Activated B cell treated with CpG ODN at 0.5 μM for 24 hours (primary cell): ENCODE measurements at regions not wholly inside any gene's neighbourhood (a gene's known extent, or its start where the extent isn't known, plus 50 kb on each side); places are given as distances from the start of the nearest gene placed in this dataset.

Experiments used
- ATAC-seq: fragments of 200-7000 bp; cut with Tn5 transposase; one replicate; pipeline ENCODE4 v1.10.0; 2021; ENCODE audit warnings: low read depth, mild to moderate bottlenecking, moderate library complexity
- CTCF ChIA-PET: fragments of 350-600 bp; sonication (Branson Sonifier 250); formaldehyde crosslinking; loops from one replicate; lab custom pipeline; 2021; ENCODE audit warnings: antibody characterized with exemption; lab: Charles Lee
- POLR2A ChIA-PET: fragments of 350-600 bp; sonication (Branson Sonifier 250); formaldehyde crosslinking; loops from one replicate; lab custom pipeline; 2021; ENCODE audit warnings: antibody characterized with exemption; lab: Charles Lee
- DNase-seq: peaks from one replicate; pipeline ENCODE4 v3.0.0; 2022
- H3K27ac Mint-ChIP-seq: one replicate; pipeline ENCODE4 v1.8.0; 2020; ENCODE audit warnings: mixed read lengths
- H3K27me3 Mint-ChIP-seq: one replicate; pipeline ENCODE4 v1.8.0; 2021; ENCODE audit warnings: mixed read lengths
- H3K36me3 Mint-ChIP-seq: one replicate; pipeline ENCODE4 v1.8.0; 2021; ENCODE audit warnings: low read depth, mixed read lengths
- H3K4me1 Mint-ChIP-seq: one replicate; pipeline ENCODE4 v1.8.0; 2021; ENCODE audit warnings: mixed read lengths
- H3K4me3 Mint-ChIP-seq: one replicate; pipeline ENCODE4 v1.8.0; 2020; ENCODE audit warnings: mild to moderate bottlenecking, mixed read lengths
- H3K9me3 Mint-ChIP-seq: one replicate; pipeline ENCODE4 v1.8.0; 2020; ENCODE audit warnings: mixed read lengths
- intact Hi-C: fragments of 100-400 bp; cut with micrococcal nuclease; formaldehyde crosslinking; loops from one replicate; pipeline ENCODE4 v1.15.1; 2024
- TF ChIP-seq, protein P1 (sequence below): fragments of 200-600 bp; IDR thresholded peaks from one replicate; pipeline ENCODE4 v1.8.0; 2022; ENCODE audit warnings: antibody characterized with exemption, mild to moderate bottlenecking

DNA sequence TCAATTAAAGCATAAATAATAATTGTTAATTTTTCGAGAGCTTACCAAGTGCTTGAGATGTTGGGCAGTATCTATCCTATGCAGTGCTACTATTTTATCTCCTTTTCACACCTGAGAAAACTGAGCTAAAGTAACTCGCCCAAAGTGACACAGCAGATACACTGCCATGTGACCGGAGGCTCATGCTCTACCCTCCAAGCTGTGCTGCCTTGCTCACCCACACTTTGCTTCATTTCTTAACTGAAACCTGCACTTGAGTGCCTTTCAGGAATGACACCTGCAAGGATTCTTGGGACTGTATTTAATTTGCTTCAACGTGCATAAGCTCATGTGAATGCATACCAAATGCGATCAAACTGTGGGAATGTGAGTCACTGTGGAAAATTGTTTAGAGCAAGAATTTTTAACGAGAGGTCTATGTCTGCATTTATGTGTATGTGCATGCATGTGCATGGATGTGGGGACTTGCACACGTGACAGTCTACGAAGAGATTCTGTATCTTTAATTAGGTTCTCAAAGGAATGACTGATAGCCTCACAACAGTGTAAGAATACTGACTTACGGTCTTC is 119.2 kb downstream of the ADCYAP1R1 start:
- no peaks in the 10 kb centered on the region for H3K4me1 Mint-ChIP-seq
- H3K36me3 Mint-ChIP-seq: no peaks in the 10 kb centered on the region
- intact Hi-C loops: no loop called here
- DNase-seq: no peak
- H3K27me3 Mint-ChIP-seq: peaks cover 8% of the 10 kb centered on the region
- no peak overlapping the region for H3K27ac Mint-ChIP-seq
- H3K9me3 Mint-ChIP-seq: no peaks in the 10 kb centered on the region
- TF ChIP-seq, protein P1, sequence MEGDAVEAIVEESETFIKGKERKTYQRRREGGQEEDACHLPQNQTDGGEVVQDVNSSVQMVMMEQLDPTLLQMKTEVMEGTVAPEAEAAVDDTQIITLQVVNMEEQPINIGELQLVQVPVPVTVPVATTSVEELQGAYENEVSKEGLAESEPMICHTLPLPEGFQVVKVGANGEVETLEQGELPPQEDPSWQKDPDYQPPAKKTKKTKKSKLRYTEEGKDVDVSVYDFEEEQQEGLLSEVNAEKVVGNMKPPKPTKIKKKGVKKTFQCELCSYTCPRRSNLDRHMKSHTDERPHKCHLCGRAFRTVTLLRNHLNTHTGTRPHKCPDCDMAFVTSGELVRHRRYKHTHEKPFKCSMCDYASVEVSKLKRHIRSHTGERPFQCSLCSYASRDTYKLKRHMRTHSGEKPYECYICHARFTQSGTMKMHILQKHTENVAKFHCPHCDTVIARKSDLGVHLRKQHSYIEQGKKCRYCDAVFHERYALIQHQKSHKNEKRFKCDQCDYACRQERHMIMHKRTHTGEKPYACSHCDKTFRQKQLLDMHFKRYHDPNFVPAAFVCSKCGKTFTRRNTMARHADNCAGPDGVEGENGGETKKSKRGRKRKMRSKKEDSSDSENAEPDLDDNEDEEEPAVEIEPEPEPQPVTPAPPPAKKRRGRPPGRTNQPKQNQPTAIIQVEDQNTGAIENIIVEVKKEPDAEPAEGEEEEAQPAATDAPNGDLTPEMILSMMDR: no peak
- no peak for ATAC-seq
- CTCF ChIA-PET: interaction anchor here (2.4 kb wide), 1 partner anchor 37 kb away, joined by 5 read pairs; no protein-coding TSS in a partner anchor
- POLR2A ChIA-PET: no interaction called here
- no peak overlapping the region for H3K4me3 Mint-ChIP-seq
